Ishikawa (cell line): ENCODE measurements at regions not wholly inside any gene's neighbourhood (a gene's known extent, or its start where the extent isn't known, plus 50 kb on each side); places are given as distances from the start of the nearest gene placed in this dataset.

Experiments used
- EGR1 ChIP-seq: IDR thresholded peaks from 2 replicates; pipeline ENCODE4 v1.6.1; 2012
- EP300 ChIP-seq: IDR thresholded peaks from 2 replicates; pipeline ENCODE4 v1.6.1; 2012; ENCODE audit warnings: borderline replicate concordance
- NFIC ChIP-seq: IDR thresholded peaks from 2 replicates; pipeline ENCODE4 v1.6.1; 2012
- REST ChIP-seq: IDR thresholded peaks from 2 replicates; pipeline ENCODE4 v1.6.1; 2012; ENCODE audit warnings: low read depth, mild to moderate bottlenecking
- TAF1 ChIP-seq: IDR thresholded peaks from 2 replicates; pipeline ENCODE4 v1.6.1; 2012; ENCODE audit warnings: low read depth, mild to moderate bottlenecking
- ZBTB7A ChIP-seq: IDR thresholded peaks from 2 replicates; pipeline ENCODE4 v1.6.1; 2012; ENCODE audit warnings: low read depth

- TF ChIP-seq ZBTB7A, result no peak
- TF ChIP-seq EP300, result no peak
- TF ChIP-seq EGR1, result no peak
- TF ChIP-seq REST, result no peak
- TF ChIP-seq TAF1, result no peak
- TF ChIP-seq NFIC, result no peak
These were observed 208.0 kb downstream of the HAUS1 start for GRCh38 chr18:46312221-46312620.
